GM21723 (cell line): ENCODE measurements at regions not wholly inside any gene's neighbourhood (a gene's known extent, or its start where the extent isn't known, plus 50 kb on each side); places are given as distances from the start of the nearest gene placed in this dataset.

Source experiments
- ATAC-seq: cut with Tn5 transposase; IDR thresholded peaks from one replicate; pipeline ENCODE4 v1.9.1; 2021; ENCODE audit warnings: mild to moderate bottlenecking, moderate library complexity; ENCODE audit not compliant: unreplicated experiment

DNA sequence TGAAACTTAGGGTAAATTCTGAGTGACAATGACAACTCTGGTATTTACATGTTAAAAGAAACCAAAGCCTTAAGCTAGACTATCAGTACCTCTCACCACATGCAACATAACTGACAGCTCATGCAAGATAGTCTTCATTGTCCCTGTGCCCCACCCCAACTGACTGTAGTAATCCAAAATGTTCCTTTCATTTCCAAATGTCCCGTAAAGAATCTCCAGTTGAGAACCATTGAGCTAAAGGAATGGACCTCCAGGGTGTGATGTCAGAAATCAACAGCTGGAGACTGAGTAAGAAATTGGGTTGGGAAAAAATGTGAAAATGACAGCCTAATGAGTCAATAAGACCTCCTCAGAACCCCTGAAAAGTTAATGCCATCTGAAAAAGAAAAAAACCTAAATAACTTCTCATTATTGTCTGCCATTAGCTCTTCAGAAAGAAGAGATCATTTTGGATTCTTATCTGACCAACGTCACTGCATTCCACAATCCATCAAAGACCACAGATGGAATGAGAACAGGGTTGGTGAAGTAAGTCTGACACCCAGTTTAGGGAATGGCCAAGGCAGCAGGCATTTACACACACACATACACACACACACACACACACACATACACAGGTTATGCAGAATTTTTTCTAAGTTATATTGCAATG lies 51.7 kb upstream of the ACVR2A start:
- no peak for ATAC-seq

DNA sequence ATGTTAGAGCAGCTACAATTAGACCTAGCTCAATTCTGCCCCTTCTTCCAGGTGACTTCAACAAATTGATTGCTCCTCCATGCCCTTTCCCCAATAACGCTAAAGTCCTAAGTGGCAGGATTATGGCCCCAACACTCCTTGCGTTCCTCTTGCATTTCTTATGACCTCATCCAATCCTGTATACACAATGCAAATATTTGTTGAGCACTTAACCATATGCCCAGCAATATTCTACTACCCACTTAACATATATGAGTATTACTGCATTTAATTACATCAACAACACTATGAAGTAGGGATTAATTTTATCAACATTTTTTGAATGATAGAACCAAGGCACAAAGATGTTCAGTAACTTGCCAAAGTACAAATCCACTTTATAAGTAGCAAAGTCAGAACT lies 54.2 kb upstream of the ACVR2A start:
- ATAC-seq = no peak

DNA sequence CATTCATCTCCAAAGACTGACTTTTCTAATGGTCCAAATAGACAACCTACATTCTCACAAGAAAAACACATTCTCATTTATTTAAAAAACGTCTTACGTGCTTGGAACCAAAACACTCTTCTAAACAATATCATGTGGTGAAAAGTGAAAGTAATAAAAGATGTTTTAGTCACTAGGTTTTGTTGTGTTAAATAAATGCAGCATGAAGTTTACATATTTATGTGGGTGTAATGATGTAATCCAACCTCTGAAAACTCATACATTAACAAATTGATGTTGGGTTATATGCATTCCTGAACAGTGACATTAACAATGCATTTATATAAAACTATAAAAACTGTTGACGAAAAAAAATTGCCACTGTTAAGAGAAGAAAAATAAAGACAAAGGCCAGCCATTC lies 55.1 kb upstream of the ACVR2A start:
- ATAC-seq = no peak

DNA sequence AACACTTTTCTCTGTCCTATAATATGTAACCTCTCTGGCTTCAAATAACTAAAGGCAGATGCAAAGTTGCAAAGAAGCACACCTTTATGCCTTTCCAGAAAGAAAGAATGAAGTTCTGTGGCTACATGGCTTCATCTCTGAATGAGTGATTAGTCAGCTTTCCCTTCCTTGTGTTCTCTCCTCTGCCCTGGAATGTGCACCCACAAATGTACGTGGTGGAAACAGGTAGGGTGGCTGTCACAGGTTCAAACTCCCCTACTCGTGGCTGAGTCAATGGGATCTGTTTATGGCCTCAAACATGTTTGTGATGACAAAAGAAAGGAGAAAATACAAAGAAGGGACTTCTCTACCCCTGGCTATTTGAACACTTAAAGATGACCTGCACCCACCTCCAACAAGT lies 55.5 kb upstream of the ACVR2A start:
- ATAC-seq = no peak

DNA sequence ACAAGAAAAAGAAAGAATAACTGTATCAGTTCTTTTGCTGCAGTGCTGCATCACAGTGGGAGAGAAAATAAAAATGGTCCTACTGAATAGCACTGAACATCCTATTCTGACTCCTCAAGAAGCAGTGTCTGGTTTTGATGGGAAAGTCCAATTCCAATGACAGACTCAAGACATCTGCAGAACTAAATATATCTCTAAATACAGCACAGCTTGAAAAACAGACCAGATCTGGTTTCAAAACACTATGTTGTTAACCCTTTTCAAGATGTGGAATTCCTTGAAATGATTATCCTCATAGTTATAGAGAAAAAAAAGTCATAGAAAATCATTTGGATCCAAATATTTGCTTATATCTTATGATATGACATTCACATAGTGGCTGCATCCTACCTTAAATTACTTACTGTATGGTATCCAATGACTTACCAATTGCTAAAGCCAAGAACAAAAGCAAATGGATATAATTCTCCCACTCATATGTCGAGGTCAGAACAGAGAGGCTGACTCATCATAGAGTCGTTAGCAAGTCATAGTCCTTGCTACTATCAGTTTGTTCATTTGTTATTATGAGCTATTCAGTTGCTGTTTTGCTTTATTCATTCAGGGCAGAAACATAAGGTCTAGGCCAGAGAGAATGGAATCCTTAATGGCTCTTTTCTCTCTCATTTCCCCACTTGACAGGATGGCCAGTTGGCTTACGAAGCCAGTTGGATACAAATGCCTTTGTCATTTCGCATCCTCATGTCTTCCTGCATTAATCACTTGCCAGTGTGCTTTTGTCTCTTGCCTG lies 62.5 kb upstream of the ACVR2A start:
- ATAC-seq = no peak

DNA sequence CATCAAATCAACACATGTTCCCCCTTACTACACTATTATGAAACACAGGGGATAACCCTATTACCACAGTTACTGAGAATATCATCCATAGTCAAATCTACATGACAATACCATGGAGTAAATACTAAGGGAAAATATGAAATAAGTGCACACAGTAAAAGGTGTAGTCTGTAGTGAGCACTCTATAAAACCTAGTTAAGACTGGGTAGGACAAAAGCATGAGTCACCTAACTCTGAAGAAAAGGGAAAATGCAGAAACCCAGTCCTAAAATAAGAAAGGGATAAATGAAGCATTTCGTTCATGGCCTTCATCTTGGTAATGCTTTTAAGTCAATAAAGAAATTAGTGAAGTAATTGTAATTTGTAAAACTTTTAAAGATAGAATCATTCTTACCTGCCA lies 65.4 kb upstream of the ACVR2A start:
- ATAC-seq = no peak

DNA sequence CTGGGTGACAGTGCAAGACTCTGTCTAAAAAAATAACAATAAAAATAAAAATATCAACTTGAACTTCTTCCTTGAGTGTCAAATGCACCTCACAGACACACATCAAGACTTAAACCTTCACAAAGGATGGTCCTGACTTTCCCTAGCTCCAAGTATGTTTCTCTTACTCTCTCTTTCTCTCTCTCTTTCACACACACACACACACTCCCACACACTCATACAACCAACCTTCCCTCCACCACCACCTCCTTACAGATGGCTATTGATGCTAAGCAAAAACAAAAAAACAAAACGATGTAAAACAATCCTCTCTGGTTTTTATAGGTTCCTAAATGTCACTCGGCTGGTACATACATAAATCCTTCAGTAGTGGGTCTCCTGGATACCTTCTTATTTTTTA lies 67.4 kb upstream of the ACVR2A start:
- no peak for ATAC-seq

DNA sequence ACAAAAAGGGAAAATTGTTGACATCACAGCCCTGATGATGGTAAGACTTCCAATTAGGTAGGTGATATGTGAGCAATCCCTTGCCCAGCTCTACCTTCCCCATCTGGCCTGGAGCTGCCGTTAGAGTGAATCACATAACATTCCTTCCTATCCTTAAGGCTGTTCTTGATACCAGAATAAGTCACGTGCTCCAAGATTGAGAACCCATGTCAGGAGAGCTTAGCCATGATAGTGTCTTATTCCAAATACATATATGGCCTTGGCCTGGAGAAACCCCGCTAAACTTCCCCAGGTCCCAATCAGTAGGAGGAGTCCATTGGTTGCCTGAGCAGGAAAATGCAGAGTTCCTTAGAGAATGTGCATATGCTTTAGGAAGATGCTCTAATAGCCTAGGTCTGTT lies 70.0 kb upstream of the ACVR2A start:
- no peak for ATAC-seq

DNA sequence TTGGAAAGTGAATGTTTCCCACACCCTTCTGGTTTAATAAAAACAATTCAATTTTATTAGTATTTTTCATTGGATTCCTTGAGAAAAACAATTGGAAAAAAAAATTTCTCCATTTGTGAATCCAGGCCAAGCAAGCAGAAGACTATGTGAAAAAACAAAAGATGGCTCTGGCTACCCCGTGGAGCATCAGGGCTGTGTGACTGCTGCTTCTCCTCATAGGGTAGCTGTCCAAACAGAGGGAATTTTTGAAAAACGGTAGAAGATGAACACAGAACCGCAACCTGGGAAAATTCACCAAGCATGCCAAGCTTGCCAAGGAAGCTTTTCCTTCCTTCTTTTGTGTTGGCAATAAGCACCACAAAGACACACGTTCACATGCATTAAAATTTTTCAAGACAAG lies 71.3 kb upstream of the ACVR2A start:
- ATAC-seq = no peak

DNA sequence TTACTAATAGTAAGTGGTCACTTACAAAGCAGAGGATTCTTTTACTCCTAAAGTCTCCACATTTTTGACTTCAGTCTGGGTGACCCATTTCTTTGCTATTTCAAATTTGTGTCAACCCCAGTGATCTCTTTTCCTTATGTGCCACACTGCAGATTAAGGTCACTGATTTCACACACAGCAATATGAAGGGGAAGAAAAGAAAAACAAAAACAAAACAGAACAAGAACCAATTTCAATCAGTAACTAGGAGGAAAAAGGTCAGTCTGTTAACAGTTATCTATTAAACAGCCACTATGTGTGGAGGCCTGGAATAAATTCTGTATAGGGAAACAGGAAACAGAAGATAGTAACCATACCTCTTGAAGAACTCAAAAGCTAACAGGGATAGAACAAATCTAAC lies 72.0 kb upstream of the ACVR2A start:
- no peak for ATAC-seq

DNA sequence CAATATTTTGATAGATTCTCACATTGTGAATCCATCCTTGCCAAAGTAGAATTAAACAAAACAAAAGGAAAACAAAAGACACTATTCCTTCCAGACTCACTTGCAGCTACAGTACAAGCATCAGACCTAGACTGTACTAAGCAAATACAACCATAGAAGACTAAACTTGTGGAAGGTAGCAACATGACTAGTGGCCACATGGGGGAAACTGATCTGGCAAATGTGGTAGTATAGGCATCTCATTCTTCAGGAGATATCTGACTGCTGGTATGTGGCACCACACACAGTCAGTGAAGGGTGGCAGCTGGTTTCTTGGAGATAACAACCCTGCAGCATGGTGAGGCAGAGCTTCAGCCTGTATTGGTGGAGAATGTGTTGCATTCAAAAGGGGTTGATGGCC lies 81.0 kb upstream of the ACVR2A start:
- no peak for ATAC-seq

DNA sequence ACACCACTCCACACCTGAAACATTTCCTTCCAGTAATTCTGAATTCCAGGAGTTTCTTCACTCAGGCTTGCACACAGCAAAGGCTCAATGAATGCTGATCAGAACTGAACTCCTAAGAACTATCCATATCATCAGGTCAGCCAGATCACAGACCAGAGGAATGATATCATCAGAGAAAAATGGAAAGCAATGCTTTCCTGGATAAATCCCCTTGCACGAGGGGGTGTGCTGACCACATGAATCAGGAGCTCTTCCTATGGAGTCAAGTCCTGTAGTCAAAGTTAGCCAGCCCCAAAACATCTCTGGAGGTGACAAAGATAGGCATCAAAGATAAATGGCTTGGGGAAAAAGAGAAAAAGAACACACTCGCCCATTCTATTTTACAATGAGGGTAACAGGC lies 83.8 kb upstream of the ACVR2A start:
- no peak for ATAC-seq

DNA sequence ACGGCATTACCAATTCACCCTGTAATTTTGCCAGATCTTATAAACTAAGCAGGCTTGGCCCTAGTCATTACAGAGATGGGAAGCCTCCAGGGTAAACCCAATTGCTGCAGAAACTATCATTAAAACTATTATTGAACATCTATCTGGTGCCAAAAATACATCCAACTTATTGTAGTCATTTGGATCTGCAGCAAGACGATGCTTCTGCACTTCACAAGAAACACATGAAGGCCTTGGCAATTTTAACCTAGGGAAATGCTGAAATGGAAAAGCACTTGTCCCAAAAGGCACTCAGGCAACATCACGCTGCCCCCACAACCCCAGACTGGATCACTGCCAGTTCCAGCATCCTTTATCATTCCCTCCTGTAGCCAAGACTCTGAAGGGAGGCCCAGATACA lies 85.3 kb upstream of the ACVR2A start:
- no peak for ATAC-seq

DNA sequence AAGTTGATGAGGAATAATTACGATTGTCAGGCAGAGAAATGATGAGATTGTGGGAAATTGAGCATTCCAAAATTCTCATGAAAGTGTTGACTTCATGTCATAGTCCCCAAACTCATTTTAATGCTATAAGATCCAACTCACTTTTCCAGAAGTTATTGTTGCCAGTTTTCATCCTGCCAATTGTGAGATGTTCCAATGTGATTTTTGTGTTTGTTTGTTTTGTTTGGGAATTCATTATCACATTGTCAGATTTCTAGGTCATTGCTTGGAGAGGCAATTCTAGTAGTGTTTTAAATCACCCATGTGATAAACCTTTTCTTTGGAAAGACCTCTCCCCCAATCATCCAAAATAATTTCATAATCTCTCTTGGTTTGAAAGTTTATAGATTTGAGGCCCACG lies 86.0 kb upstream of the ACVR2A start:
- ATAC-seq = no peak

DNA sequence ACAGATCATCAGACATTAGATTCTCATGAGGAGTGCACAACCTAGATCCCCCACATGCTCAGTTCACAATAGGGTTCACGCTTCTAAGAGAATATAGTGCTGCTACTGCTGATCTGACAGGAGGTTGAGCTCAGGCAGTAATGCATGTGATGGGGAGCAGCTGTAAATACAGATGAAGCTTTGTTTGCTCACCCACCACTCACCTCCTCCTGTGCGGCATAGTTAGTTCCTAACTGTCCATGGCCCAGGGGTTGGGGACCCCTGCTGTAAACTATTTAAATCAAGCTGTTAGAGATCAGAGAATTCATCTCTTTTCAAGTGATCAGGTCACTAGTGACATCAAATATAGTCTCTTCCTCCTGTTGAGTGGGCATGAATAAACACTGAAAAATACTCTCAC lies 88.8 kb upstream of the ACVR2A start:
- no peak for ATAC-seq

DNA sequence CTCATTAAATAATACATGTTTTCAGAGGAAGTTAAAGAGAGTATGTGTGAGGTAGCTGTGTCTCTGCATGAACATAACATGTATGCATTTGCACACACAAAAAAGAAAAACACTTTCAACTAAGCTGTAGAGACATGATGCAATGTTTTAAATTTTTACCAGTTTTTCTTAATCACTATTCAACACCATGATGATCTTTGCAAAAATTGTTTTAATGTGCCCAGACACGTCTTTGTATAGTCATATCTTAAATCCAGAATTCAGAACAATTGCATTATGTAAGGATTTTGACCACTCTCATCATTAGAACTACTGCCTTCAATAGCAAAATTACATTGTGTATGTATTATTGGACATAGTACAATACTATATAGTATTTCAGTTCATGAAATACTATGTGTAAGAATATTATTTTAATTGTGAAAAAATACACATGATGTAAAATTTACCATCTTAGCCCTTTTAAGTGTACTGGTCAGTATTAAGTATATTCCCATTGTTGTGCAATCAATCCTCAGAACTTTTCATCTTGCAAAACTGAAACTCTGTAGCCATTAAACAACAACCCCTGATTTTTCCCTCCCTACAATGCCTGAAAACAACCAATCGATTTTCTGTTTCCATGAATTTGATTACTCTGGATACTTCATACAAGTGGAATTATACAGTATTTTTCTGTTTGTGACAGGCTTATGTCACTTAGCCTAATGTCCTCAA lies 104.5 kb upstream of the ACVR2A start:
- ATAC-seq = no peak

DNA sequence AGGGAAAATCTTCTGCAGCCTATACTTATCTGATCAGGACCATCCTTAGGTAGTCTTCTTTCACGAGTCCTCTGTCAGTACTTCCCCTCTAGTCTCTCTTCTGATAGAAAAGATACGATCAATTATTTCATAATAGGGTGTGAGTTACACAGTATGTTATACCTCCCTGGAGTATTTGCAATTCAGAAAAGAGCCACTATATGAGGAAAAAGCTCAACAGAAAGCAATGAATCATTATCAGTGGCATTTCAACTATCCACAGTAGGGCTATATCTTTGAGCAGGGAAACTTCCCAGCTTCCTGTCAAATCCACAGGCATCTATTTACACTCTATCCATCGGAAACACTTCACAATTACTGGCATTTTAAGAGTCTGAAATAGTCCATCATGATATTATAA lies 105.3 kb upstream of the ACVR2A start:
- no peak for ATAC-seq

DNA sequence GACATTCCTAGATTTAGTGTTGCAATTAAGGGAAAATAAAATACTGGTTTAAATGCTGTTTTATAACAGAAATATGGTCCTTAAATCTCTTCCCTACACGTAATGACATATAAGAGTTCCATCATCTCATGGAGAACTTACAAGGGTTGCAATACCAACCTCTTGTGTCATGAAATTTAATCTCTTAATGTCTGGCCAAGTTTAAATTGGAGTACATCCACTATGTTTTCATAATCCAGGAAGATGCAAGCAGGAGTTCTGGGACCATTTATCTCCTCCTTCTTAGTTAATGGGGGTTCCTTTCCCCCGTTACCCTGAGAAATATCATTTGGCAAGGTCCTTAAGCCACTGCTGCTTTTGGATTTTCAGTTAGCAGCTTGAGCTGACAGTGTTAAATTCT lies 126.0 kb upstream of the ACVR2A start:
- no peak for ATAC-seq

DNA sequence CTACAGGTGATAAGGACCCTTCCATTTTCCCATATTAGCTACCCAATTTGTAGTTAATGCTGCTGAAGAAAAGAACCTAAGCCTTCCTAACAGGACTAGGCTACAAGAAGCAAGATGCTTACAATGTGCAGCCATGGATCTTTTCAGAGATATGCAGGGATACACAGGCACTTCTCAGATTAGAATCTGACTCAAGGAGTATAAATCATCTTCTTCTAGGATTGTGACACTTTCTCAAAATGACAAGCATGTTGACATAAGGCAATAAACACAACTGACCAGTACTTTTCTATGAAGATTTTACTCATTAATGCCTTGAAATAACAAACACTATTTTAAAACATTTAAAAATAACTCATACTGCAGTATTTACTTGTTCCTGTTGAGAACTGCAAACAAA lies 127.9 kb upstream of the ACVR2A start:
- ATAC-seq = no peak

DNA sequence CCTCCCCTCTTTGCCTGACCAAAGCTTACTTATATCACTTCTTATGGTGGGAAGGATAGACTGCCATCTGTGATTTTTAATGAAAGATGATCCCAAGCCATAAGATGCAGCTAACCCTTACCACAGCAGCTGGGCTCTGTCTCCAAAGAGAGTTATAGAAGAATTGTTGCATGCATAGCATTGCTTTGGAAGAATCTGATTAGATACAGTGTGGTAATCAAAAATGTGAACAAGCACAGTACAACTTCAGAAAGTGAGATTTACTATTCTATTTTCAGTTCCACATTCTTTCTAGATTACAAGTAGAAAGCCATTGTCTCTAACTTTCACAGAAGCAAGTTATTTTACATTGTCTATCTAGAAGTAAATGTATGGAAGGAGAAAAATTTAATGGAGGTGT lies 129.0 kb upstream of the ACVR2A start:
- peak; percentile 84 for ATAC-seq

DNA sequence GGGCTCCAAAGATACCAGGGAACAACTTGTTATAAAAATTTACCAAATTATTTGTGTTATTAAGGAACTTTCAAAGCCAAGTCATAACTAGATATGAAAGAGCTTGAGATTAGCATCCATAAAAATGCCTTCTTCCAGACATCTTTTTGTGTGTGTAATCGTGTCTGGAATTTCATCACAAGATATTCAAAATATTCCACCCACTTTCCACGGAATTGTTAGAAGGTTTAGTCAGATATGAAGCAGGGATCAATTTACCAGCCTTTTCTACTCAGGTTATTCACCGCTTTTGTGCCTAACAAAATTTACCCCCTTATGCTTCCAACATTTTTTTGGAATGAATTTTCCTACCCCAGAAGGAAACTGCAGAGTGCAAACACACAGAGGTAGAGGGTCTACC lies 130.2 kb upstream of the ACVR2A start:
- ATAC-seq = no peak

DNA sequence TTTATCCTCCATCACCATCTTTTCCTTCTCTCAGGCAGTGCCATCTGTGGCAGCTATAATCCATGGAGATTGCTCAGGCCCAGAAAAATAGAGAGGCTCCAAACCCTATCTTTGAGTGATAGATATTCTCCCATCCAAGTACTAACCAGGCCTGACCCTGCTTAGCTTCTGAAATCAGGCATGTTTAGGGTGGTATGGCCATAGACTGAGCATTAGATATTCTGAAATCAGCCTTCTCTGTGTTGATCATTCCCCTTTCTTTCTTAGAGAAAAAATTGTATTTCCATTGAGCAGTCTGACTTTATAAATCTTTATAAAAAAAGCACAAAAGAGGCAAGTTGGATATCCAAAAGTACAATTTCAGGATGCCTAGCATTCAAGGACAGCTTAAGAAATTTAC lies 131.5 kb upstream of the ACVR2A start:
- ATAC-seq = no peak
